ENCODE measurements at regions not wholly inside any gene's neighbourhood (a gene's known extent, or its start where the extent isn't known, plus 50 kb on each side); places are given as distances from the start of the nearest gene placed in this dataset.

GRCh38 chr6:167671977-167672687, 154.6 kb upstream of the AFDN start:
- TF ChIP-seq, protein P1, sequence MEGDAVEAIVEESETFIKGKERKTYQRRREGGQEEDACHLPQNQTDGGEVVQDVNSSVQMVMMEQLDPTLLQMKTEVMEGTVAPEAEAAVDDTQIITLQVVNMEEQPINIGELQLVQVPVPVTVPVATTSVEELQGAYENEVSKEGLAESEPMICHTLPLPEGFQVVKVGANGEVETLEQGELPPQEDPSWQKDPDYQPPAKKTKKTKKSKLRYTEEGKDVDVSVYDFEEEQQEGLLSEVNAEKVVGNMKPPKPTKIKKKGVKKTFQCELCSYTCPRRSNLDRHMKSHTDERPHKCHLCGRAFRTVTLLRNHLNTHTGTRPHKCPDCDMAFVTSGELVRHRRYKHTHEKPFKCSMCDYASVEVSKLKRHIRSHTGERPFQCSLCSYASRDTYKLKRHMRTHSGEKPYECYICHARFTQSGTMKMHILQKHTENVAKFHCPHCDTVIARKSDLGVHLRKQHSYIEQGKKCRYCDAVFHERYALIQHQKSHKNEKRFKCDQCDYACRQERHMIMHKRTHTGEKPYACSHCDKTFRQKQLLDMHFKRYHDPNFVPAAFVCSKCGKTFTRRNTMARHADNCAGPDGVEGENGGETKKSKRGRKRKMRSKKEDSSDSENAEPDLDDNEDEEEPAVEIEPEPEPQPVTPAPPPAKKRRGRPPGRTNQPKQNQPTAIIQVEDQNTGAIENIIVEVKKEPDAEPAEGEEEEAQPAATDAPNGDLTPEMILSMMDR (IDR thresholded peaks at IDR 0.05), result no peak
- TF ChIP-seq POLR2AphosphoS5 (IDR thresholded peaks at IDR 0.05) (no peak), POLR2A (IDR thresholded peaks at IDR 0.05) (no peak)
